ENCODE measurements at regions not wholly inside any gene's neighbourhood (a gene's known extent, or its start where the extent isn't known, plus 50 kb on each side); places are given as distances from the start of the nearest gene placed in this dataset.

DNA sequence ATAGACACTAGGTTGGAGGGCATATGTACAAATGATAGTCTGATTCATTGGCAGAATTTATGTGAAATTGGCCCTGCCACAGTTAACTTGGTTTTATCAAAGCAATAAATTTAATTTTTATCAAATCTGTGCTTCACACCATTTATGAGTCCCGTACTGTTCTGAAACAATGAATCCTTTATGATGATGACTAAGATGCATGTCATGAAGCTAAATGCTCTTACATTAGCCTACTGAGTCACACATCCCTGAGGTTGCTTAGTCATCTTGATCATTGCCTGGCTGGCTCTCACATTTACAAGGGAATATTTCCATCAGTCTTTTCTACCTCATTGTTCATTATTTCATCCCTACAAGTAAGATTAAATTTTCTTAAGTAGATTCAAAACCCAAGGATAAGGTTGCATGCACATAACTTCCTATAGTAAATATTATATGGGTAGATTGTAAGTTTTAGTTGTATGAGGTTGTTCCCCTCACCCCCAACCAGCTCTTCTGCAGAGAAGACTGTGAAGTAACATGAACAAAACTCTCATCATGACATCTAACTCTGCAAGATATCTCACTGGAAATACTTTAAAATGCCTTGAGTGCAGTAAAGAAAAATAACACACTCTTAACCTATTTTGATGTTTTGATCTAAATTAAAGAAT, 170.7 kb downstream of the CYB561 start (continued):
- TF ChIP-seq, protein P1, sequence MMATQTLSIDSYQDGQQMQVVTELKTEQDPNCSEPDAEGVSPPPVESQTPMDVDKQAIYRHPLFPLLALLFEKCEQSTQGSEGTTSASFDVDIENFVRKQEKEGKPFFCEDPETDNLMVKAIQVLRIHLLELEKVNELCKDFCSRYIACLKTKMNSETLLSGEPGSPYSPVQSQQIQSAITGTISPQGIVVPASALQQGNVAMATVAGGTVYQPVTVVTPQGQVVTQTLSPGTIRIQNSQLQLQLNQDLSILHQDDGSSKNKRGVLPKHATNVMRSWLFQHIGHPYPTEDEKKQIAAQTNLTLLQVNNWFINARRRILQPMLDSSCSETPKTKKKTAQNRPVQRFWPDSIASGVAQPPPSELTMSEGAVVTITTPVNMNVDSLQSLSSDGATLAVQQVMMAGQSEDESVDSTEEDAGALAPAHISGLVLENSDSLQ (IDR thresholded peaks at IDR 0.05) = no peak
- no peak for TF ChIP-seq WHSC1 (IDR thresholded peaks at IDR 0.05; ENCODE audit: low read length)
- TF ChIP-seq, protein P2, sequence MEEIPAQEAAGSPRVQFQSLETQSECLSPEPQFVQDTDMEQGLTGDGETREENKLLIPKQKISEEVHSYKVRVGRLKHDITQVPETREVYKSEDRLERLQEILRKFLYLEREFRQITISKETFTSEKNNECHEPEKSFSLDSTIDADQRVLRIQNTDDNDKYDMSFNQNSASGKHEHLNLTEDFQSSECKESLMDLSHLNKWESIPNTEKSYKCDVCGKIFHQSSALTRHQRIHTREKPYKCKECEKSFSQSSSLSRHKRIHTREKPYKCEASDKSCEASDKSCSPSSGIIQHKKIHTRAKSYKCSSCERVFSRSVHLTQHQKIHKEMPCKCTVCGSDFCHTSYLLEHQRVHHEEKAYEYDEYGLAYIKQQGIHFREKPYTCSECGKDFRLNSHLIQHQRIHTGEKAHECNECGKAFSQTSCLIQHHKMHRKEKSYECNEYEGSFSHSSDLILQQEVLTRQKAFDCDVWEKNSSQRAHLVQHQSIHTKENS (CRISPR knock-in tag; IDR thresholded peaks at IDR 0.05) = no peak
- TF ChIP-seq FUS (optimal IDR thresholded peaks at IDR 0.05; ENCODE audit: low read depth, low read length) = no peak
- no peak for TF ChIP-seq E2F3 (CRISPR knock-in tag; IDR thresholded peaks at IDR 0.05)
- no peak for TF ChIP-seq NFXL1 (CRISPR knock-in tag; IDR thresholded peaks at IDR 0.05)
- TF ChIP-seq NFE2 (IDR thresholded peaks at IDR 0.05; ENCODE audit: low read depth) = peak; percentile 80
- TF ChIP-seq, protein P3, sequence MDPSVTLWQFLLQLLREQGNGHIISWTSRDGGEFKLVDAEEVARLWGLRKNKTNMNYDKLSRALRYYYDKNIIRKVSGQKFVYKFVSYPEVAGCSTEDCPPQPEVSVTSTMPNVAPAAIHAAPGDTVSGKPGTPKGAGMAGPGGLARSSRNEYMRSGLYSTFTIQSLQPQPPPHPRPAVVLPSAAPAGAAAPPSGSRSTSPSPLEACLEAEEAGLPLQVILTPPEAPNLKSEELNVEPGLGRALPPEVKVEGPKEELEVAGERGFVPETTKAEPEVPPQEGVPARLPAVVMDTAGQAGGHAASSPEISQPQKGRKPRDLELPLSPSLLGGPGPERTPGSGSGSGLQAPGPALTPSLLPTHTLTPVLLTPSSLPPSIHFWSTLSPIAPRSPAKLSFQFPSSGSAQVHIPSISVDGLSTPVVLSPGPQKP (CRISPR knock-in tag; IDR thresholded peaks at IDR 0.05) = no peak
- no peak for TF ChIP-seq NFATC3 (IDR thresholded peaks at IDR 0.05)
- TF ChIP-seq ELF1 (tag; IDR thresholded peaks at IDR 0.05) = no peak
- no peak for TF ChIP-seq LEF1 (IDR thresholded peaks at IDR 0.05)
- no peak for TF ChIP-seq EP400 (IDR thresholded peaks at IDR 0.05)
- TF ChIP-seq, protein P4, sequence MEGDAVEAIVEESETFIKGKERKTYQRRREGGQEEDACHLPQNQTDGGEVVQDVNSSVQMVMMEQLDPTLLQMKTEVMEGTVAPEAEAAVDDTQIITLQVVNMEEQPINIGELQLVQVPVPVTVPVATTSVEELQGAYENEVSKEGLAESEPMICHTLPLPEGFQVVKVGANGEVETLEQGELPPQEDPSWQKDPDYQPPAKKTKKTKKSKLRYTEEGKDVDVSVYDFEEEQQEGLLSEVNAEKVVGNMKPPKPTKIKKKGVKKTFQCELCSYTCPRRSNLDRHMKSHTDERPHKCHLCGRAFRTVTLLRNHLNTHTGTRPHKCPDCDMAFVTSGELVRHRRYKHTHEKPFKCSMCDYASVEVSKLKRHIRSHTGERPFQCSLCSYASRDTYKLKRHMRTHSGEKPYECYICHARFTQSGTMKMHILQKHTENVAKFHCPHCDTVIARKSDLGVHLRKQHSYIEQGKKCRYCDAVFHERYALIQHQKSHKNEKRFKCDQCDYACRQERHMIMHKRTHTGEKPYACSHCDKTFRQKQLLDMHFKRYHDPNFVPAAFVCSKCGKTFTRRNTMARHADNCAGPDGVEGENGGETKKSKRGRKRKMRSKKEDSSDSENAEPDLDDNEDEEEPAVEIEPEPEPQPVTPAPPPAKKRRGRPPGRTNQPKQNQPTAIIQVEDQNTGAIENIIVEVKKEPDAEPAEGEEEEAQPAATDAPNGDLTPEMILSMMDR (IDR thresholded peaks at IDR 0.05 in 2 of 3, conservative IDR thresholded peaks at IDR 0.05 in 1 of 3; ENCODE audit: insufficient read depth in 2 of 3, low read depth in 1 of 3, low read length in 3 of 3) = no peak
- no peak for TF ChIP-seq HDAC6 (IDR thresholded peaks at IDR 0.05; ENCODE audit: low read depth, low read length)
- TF ChIP-seq RBM25 (IDR thresholded peaks at IDR 0.05; ENCODE audit: low read depth, low read length, severe bottlenecking) = no peak
- no peak for TF ChIP-seq TBL1XR1 (IDR thresholded peaks at IDR 0.05; ENCODE audit: low read length in 2 of 2)
- no peak for TF ChIP-seq ZNF589 (CRISPR knock-in tag; IDR thresholded peaks at IDR 0.05; ENCODE audit: low read depth)
- no peak for TF ChIP-seq SRF (CRISPR knock-in tag; IDR thresholded peaks at IDR 0.05)
- no peak for TF ChIP-seq MCM7 (IDR thresholded peaks at IDR 0.05)
- TF ChIP-seq EZH2 (IDR thresholded peaks at IDR 0.05; ENCODE audit: borderline replicate concordance, low read depth, low read length) = no peak
- no peak for TF ChIP-seq BCL6 (CRISPR knock-in tag; IDR thresholded peaks at IDR 0.05)
- no peak for TF ChIP-seq PCBP1 (IDR thresholded peaks at IDR 0.05; ENCODE audit: low read depth, low read length, poor library complexity, severe bottlenecking)
- no peak for TF ChIP-seq ZBED1 (IDR thresholded peaks at IDR 0.05)
- no peak for TF ChIP-seq TEAD4 (IDR thresholded peaks at IDR 0.05; ENCODE audit: low read length)
- TF ChIP-seq TEAD4 (CRISPR knock-in tag; IDR thresholded peaks at IDR 0.05; ENCODE audit: borderline replicate concordance) = no peak
- TF ChIP-seq, protein P5, sequence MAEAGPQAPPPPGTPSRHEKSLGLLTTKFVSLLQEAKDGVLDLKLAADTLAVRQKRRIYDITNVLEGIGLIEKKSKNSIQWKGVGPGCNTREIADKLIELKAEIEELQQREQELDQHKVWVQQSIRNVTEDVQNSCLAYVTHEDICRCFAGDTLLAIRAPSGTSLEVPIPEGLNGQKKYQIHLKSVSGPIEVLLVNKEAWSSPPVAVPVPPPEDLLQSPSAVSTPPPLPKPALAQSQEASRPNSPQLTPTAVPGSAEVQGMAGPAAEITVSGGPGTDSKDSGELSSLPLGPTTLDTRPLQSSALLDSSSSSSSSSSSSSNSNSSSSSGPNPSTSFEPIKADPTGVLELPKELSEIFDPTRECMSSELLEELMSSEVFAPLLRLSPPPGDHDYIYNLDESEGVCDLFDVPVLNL (CRISPR knock-in tag; IDR thresholded peaks at IDR 0.05; ENCODE audit: low read depth) = no peak
